AG09319 (cell line): ENCODE measurements at regions not wholly inside any gene's neighbourhood (a gene's known extent, or its start where the extent isn't known, plus 50 kb on each side); places are given as distances from the start of the nearest gene placed in this dataset.

ENCODE experiments used
- DNase-seq: peaks from one replicate; pipeline ENCODE4 v3.0.0-alpha.2; 2010; ENCODE audit warnings: low read depth; ENCODE audit errors: extremely low read depth
- TF ChIP-seq, protein P1 (sequence below): IDR thresholded peaks from 2 replicates; pipeline ENCODE4 v1.5.1; 2011; ENCODE audit warnings: low read depth, mild to moderate bottlenecking, inconsistent platforms, low read length, moderate library complexity

DNA sequence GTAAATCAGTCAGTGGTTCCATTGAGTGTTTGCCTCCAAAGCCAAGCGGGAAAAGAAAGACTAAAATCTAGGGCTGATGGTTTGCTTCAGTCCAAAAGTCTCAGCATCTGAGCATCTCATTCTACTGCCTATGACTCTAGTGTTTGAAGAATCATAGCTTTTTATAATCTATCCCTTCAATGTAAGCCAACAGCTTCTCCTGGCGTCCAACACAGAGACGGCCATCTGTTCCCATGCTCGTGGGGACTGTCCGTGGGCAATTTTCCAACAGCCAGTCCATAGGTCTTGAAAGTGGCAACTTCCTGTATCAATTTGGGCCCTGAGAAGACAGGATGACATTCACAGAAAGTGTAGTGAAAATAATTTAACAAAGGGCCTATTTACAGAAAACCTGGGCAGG lies 544.4 kb upstream of the TMEM132C start:
- TF ChIP-seq, protein P1, sequence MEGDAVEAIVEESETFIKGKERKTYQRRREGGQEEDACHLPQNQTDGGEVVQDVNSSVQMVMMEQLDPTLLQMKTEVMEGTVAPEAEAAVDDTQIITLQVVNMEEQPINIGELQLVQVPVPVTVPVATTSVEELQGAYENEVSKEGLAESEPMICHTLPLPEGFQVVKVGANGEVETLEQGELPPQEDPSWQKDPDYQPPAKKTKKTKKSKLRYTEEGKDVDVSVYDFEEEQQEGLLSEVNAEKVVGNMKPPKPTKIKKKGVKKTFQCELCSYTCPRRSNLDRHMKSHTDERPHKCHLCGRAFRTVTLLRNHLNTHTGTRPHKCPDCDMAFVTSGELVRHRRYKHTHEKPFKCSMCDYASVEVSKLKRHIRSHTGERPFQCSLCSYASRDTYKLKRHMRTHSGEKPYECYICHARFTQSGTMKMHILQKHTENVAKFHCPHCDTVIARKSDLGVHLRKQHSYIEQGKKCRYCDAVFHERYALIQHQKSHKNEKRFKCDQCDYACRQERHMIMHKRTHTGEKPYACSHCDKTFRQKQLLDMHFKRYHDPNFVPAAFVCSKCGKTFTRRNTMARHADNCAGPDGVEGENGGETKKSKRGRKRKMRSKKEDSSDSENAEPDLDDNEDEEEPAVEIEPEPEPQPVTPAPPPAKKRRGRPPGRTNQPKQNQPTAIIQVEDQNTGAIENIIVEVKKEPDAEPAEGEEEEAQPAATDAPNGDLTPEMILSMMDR: no peak
- DNase-seq: no peak

- TF ChIP-seq, protein P1: no peak
- DNase-seq: no peak
Observed at GRCh38 chr12:127723251-127723650, 543.7 kb upstream of the TMEM132C start.

DNA sequence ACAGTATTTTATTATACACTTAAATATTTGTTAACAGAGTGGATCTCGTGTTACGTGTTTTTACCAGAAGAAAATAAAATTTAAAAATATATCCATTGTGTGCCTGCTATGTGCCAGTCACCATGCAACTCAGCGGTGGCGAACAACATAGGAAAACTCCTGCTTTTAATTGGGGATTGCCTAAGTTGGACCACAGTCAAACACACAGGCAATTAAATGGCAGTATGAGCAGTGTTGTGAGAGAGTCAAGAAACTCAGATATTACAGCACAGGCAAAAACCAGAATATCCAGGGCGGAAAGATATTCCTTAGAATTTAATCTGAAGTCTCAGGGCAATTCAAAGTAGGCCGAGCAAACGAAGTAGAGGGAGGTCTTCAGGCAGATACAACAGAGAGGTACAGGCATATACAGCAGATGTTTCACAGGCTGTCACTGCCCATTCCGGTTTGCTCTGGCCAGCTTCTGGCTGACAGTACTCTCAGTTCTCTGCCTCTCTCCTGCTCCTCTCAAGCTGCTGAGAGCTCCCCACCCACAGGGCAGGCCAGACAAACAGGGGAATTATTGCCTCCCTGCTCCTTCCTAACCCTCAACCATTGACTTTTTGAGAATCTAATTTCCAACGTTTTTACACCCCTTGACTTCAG lies 540.2 kb upstream of the TMEM132C start:
- TF ChIP-seq, protein P1: no peak
- DNase-seq: no peak

GRCh38 chr12:127728285-127728684 lies 538.7 kb upstream of the TMEM132C start:
- no peak for DNase-seq
- TF ChIP-seq, protein P1: no peak

DNA sequence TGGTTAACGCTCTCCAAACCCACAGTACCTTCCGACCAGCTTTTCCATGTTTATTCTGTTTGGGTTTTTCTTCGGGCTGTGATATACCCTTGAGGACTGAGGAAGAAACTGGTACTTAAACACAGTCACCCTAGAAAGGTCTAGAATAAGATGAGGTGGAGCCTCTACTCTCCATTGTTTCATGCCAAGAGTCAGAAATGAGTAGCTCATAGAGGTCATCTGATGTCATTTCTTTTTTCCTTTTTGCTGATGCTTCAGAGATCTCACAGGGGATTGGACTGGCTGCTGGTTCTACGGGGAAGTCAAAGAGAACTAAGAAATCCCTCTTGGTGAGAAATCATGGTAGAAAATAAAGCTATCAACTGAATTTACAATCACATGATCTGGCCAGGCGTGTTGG lies 538.2 kb upstream of the TMEM132C start:
- no peak for DNase-seq
- TF ChIP-seq, protein P1: no peak

- DNase-seq: no peak
- TF ChIP-seq, protein P1: no peak
Observed at GRCh38 chr12:127729381-127729780, 537.6 kb upstream of the TMEM132C start.

DNA sequence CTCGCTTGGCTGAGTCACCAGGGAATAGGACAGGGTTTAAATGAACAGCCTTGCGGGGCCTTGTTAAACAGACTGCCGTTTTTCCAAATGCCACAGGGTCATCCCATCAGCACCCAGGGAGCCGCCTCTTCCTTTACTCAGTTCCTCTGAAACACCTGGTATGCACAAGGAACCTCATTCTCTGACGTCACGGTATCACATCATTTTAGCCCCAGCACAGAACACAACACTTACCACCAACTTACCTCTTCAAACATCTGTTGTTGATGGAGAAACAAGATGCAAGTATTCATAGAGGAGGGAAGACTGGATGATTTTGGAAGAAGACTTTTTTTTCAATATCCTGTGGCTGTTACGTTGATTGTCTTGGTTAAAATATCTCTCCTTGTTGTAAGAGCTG lies 535.3 kb upstream of the TMEM132C start:
- DNase-seq: no peak
- TF ChIP-seq, protein P1: no peak
